Esophagus squamous epithelium (tissue), 5 donors: ENCODE measurements at regions not wholly inside any gene's neighbourhood (a gene's known extent, or its start where the extent isn't known, plus 50 kb on each side); places are given as distances from the start of the nearest gene placed in this dataset.
"Not testable (repeated sequence)": the region's sequence is repeated elsewhere in the genome, so short reads cannot be mapped to it uniquely, and the experiment has no call there.

Source experiments
- DNase-seq: peaks from one replicate; lab custom pipeline; 2025; lab: John Stamatoyannopoulos, UW
- H3K27ac ChIP-seq, 4 donors: fragments of 200-600 bp; sonication (generic); one replicate each; pipeline ENCODE4 v1.5.1; 2016 to 2019; ENCODE audit warnings: mild to moderate bottlenecking in 1 of 4
- H3K27me3 ChIP-seq, 4 donors: fragments of 200-600 bp; sonication (generic); 1 replicate in 3 of 4; 2 replicates in 1 of 4; pipeline versions ENCODE4 v1.5.1 to v1.6.0; 2017 to 2021; ENCODE audit warnings: antibody characterized with exemption in 1 of 4
- H3K36me3 ChIP-seq, 3 donors: fragments of 200-600 bp; sonication (generic); one replicate each; pipeline ENCODE4 v1.5.1; 2016 to 2019
- H3K4me1 ChIP-seq, 3 donors: fragments of 200-600 bp; sonication (generic); one replicate each; pipeline ENCODE4 v1.5.1; 2017 to 2019
- H3K4me3 ChIP-seq, 4 donors: fragments of 200-600 bp; sonication (generic); 1 replicate in 3 of 4; 2 replicates in 1 of 4; pipeline ENCODE4 v1.5.1; 2016 to 2019; ENCODE audit warnings: mild to moderate bottlenecking in 2 of 4, moderate library complexity in 1 of 4
- H3K9me3 ChIP-seq, 3 donors: fragments of 200-600 bp; sonication (generic); one replicate each; pipeline ENCODE4 v1.5.1; 2016 to 2019
- POLR2A ChIP-seq, 4 donors: fragments of 450-650 bp; IDR thresholded peaks; one replicate each; pipeline ENCODE4 v1.6.1; 2017; ENCODE audit warnings: antibody characterized with exemption in 4 of 4, mild to moderate bottlenecking in 4 of 4, moderate library complexity in 3 of 4
- WGBS, 2 donors: methylation state at CpG; one replicate each; pipeline ENCODE4 v1.1.5; 2018; 5-methylcytosine and 5-hydroxymethylcytosine counted together
- intact Hi-C: fragments of 100-400 bp; cut with DNase I; formaldehyde crosslinking; loops from one replicate; pipeline ENCODE4 v1.15.0; 2022
- TF ChIP-seq, protein P1 (sequence below), 6 experiments: fragments of 450-650 bp in 4 of 6; fragments of 200-600 bp in 2 of 6; sonication (generic) in 2 of 6; IDR thresholded peaks; one replicate each; pipeline ENCODE4 v1.5.1; 2016 to 2019; ENCODE audit warnings: antibody characterized with exemption in 6 of 6, mild to moderate bottlenecking in 4 of 6, moderate library complexity in 4 of 6
- donor health status: DM: yes; HTN: yes; CAD: no.

DNA sequence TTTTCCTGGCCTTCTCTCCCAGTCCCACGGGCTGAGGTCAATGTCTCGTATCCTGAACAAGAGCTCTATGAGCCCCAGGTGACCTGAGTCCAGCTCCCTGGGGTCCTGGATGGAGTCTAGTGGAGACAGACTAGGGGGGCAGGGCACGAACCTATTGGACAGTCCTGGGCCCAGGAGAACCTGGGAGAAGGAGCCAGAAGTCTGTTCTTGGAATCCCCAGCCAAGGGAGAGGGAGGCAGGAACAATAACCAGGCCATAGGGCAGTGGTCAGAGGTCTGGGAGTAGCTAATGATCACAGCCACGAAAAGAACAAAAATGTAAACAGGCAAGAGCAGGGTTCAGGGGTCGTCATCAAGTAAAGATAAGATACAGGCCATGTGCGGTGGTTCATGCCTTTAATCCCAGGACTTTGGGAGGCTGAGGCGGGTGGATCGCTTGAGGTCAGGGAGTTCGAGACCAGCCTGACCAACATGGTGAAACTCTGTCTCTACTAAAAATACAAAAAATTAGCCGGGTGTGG lies 60.8 kb downstream of the COPRS start:
- no peaks in the 10 kb centered on the region for H3K9me3 ChIP-seq
- no peak for DNase-seq
- H3K4me3 ChIP-seq, result no peak overlapping the region
- H3K36me3 ChIP-seq, result no peaks in the 10 kb centered on the region
- no peaks in the 10 kb centered on the region for H3K27me3 ChIP-seq
- H3K27ac ChIP-seq, result no peak overlapping the region
- intact Hi-C loops, result no loop called here
- no peaks in the 10 kb centered on the region for H3K4me1 ChIP-seq
- no peak for TF ChIP-seq POLR2A (IDR thresholded peaks at IDR 0.05)
- 80 to 92% methylated on average over 7 to 10 of the region's 10 CpGs for WGBS, 2 donors

DNA sequence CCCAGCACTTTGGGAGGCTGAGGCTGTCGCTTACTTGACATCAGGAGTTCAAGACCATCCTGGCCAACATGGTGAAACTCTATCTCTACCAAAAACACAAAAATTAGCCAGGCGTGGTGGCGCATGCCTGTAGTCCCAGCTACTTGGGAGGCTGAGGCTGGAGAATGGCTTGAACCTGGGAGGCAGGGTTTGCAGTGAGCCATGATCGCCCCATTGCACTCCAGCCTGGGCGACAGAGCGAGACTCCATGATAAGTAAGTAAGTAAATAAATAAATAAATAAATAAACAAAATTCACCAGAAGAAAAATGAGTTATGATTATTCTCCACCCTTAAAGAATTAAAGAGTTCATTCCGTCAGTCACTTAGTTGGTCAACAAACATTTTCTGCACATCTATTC lies 63.1 kb downstream of the COPRS start:
- H3K27ac ChIP-seq, H3K4me1 ChIP-seq, intact Hi-C loops, H3K4me3 ChIP-seq, DNase-seq, H3K27me3 ChIP-seq, H3K9me3 ChIP-seq, H3K36me3 ChIP-seq: not testable (repeated sequence)
- WGBS, 2 donors, result 99% methylated on average over 7 of the region's 7 CpGs

DNA sequence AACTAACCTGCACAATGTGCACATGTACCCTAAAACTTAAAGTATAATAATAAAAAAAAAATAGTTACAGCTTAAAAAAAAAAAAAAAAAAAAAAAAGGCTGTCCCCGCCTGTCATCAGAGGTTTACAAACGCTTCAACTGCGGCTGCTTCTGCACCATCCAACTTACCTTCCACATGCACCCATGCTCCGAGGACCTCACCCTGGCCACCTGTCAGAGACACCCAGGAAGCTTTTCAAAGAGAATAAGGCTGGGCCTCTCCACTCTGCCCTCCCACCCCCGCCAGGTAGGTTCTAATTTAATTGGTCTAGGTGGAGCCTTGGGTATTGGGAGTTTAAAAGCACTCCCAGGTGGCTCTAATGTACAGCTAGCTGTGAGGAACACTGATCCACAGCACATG lies 64.9 kb downstream of the COPRS start:
- Histone ChIP-seq H3K4me1 (peaks cover 0 to 2% (median under 1%) of the 10 kb centered on the region in 3 donors), H3K27ac (no peak overlapping the region), H3K4me3 (no peak overlapping the region), H3K36me3 (no peaks in the 10 kb centered on the region), H3K27me3 (no peaks in the 10 kb centered on the region), H3K9me3 (no peaks in the 10 kb centered on the region)
- WGBS, 2 donors, result 91 to 92% methylated on average over 5 of the region's 5 CpGs
- no peak for DNase-seq
- no peak for TF ChIP-seq POLR2A (IDR thresholded peaks at IDR 0.05)
- TF ChIP-seq, protein P1, sequence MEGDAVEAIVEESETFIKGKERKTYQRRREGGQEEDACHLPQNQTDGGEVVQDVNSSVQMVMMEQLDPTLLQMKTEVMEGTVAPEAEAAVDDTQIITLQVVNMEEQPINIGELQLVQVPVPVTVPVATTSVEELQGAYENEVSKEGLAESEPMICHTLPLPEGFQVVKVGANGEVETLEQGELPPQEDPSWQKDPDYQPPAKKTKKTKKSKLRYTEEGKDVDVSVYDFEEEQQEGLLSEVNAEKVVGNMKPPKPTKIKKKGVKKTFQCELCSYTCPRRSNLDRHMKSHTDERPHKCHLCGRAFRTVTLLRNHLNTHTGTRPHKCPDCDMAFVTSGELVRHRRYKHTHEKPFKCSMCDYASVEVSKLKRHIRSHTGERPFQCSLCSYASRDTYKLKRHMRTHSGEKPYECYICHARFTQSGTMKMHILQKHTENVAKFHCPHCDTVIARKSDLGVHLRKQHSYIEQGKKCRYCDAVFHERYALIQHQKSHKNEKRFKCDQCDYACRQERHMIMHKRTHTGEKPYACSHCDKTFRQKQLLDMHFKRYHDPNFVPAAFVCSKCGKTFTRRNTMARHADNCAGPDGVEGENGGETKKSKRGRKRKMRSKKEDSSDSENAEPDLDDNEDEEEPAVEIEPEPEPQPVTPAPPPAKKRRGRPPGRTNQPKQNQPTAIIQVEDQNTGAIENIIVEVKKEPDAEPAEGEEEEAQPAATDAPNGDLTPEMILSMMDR (IDR thresholded peaks at IDR 0.05), result no peak
- intact Hi-C loops, result no loop called here

DNA sequence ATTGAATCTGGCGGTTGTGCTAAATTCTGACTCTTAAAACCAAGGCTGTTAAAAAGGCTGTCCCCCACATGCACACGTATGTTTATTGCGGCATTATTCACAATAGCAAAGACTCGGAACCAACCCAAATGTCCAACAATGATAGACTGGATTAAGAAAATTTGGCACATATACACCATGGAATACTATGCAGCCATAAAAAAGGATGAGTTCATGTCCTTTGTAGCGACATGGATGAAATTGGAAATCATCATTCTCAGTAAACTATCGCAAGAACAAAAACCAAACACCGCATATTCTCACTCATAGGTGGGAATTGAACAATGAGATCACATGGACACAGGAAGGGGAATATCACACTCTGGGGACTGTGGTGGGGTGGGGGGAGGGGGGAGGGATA lies 65.4 kb downstream of the COPRS start:
- H3K9me3 ChIP-seq, DNase-seq, H3K4me1 ChIP-seq, H3K4me3 ChIP-seq, H3K27me3 ChIP-seq, H3K27ac ChIP-seq, H3K36me3 ChIP-seq, intact Hi-C loops: not testable (repeated sequence)
- WGBS, 2 donors, result 92 to 97% methylated on average over 4 of the region's 7 CpGs

DNA sequence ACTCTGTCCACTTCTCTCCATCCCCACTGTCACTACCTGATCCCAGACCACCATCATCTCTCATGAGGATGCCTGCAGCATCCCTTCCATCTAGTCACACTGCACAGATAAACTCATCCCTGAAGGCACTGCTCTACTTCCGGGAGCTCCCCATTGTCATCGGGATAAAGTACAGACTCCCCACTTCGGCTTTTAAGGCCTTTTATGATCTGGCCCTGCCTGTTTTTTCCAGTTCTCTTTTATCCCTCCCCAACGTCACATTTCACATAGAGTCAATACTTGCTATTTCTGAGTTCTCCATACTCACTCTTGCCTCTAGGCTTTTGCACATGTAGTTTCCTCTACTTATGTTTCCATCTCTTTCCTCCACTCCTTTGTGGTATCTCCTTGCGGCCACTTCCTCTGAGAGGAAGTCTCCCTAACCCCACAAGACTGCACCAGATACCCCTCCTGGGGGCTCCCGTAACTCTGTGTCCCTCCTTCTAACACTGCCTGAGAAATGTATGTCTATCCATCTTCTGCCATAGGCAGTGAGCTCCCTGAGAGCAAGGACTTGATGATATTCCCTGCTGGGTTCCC lies 66.9 kb downstream of the COPRS start:
- no peaks in the 10 kb centered on the region for H3K27me3 ChIP-seq
- intact Hi-C loops, result no loop called here
- H3K27ac ChIP-seq, result no peak overlapping the region
- WGBS, 2 donors, result 61 to 71% methylated on average over 6 of the region's 6 CpGs
- DNase-seq, result no peak
- TF ChIP-seq, protein P1 (IDR thresholded peaks at IDR 0.05), result no peak
- no peak for TF ChIP-seq POLR2A (IDR thresholded peaks at IDR 0.05)
- H3K4me3 ChIP-seq, result no peak overlapping the region
- H3K9me3 ChIP-seq, result no peaks in the 10 kb centered on the region
- peaks cover 8 to 20% (median 14%) of the 10 kb centered on the region in 3 donors for H3K4me1 ChIP-seq
- no peaks in the 10 kb centered on the region for H3K36me3 ChIP-seq

DNA sequence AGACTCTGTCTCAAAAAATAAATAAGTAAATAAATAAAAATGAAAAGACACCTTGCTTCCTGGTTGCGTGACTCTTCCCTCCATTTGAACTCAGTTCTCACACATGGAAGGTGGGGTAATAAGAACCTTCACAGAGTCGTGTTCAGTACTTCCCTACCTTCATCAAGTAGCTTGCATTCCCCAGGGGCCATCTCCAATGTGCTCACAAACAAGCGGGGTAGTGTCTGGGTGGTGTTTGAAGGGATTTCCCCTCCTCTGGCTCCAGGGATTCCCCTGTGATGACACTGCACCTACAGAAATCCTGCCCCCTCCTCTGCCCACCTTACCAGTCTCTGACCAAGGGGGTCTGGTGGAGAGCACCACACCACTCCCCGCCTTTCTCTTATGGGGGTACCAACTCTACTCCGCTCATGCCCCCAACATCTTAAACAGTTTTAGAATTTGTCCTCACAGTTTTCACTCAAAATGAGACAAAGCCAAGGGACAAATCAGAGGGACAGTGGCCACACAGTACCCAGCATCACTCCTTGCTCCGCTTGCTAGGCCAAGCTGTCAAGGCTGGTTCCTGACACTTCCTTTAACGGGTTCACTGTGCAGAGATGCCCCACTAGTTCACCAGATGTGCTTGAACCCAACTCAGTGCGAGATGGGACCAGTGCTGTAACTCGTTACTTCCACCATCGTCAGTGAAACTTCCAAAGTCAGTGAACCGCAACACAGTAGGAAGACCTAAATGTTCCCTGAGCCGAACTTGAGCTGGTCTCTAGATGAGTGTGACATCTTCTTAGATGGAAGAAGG lies 69.1 kb downstream of the COPRS start:
- TF ChIP-seq, protein P1 (IDR thresholded peaks at IDR 0.05), result no peak
- no peak for TF ChIP-seq POLR2A (IDR thresholded peaks at IDR 0.05)
- H3K9me3 ChIP-seq, result no peaks in the 10 kb centered on the region
- no peaks in the 10 kb centered on the region for H3K36me3 ChIP-seq
- intact Hi-C loops, result no loop called here
- H3K27ac ChIP-seq, result no peak overlapping the region
- H3K4me3 ChIP-seq, result no peak overlapping the region
- WGBS, 2 donors, result 83 to 85% methylated on average over 12 of the region's 12 CpGs
- peaks cover 8 to 20% (median 14%) of the 10 kb centered on the region in 3 donors for H3K4me1 ChIP-seq
- DNase-seq, result no peak
- no peaks in the 10 kb centered on the region for H3K27me3 ChIP-seq
